Heart left ventricle (tissue), 16 donors: ENCODE measurements at regions not wholly inside any gene's neighbourhood (a gene's known extent, or its start where the extent isn't known, plus 50 kb on each side); places are given as distances from the start of the nearest gene placed in this dataset.

Experiments
- ATAC-seq, 4 donors: fragments of 200-7000 bp; cut with Tn5 transposase; one replicate each; pipeline ENCODE4 v1.9.1; 2020 to 2022; ENCODE audit warnings: moderate library complexity in 4 of 4, mild to moderate bottlenecking in 3 of 4, moderate number of reproducible peaks in 1 of 4
- DNase-seq, 5 donors: peaks; one replicate each; pipeline ENCODE4 v3.0.0-alpha.2; 2020
- H3K27ac ChIP-seq, 12 donors: fragments of 200-600 bp; sonication (generic) in 4 of 12; one replicate each; pipeline versions ENCODE4 v1.5.0 to v1.8.0; 2016 to 2022; ENCODE audit warnings: mild to moderate bottlenecking in 2 of 12
- H3K27me3 ChIP-seq, 9 donors: fragments of 200-600 bp; sonication (generic) in 2 of 9; one replicate each; pipeline versions ENCODE4 v1.5.1 to v1.8.0; 2016 to 2022; ENCODE audit warnings: mild to moderate bottlenecking in 3 of 9
- H3K36me3 ChIP-seq, 9 donors: fragments of 200-600 bp; sonication (generic) in 2 of 9; one replicate each; pipeline versions ENCODE4 v1.5.0 to v1.8.0; 2018 to 2022; ENCODE audit warnings: mild to moderate bottlenecking in 2 of 9
- H3K4me1 ChIP-seq, 12 donors: fragments of 200-600 bp; sonication (generic) in 4 of 12; one replicate each; pipeline versions ENCODE4 v1.5.0 to v1.8.0; 2016 to 2022; ENCODE audit warnings: mild to moderate bottlenecking in 3 of 12
- H3K4me3 ChIP-seq, 12 donors: fragments of 200-600 bp; sonication (generic) in 4 of 12; one replicate each; pipeline versions ENCODE4 v1.5.0 to v1.8.0; 2017 to 2022; ENCODE audit warnings: mild to moderate bottlenecking in 9 of 12, moderate library complexity in 4 of 12
- H3K9me3 ChIP-seq, 12 donors: fragments of 200-600 bp; sonication (generic) in 4 of 12; one replicate each; pipeline versions ENCODE4 v1.5.0 to v1.8.0; 2016 to 2022; ENCODE audit warnings: mild to moderate bottlenecking in 1 of 12
- POLR2A ChIP-seq, 2 donors: fragments of 450-650 bp; IDR thresholded peaks; one replicate each; pipeline ENCODE4 v1.6.1; 2017; ENCODE audit warnings: antibody characterized with exemption in 2 of 2, mild to moderate bottlenecking in 2 of 2, moderate library complexity in 2 of 2
- WGBS, 4 donors: extraction: QIAGEN DNeasy Blood & Tissue Kit in 2 of 4; methylation state at CpG; one replicate each; pipeline versions ENCODE4 v1.1.5 to v1.1.7; 2013 to 2018; 5-methylcytosine and 5-hydroxymethylcytosine counted together
- intact Hi-C, 10 donors: fragments of 100-400 bp; cut with DNase I; formaldehyde crosslinking; loops; one replicate each; pipeline versions ENCODE4 v1.11.1 to v1.14.2; 2022
- TF ChIP-seq, protein P1 (sequence below), 12 donors: fragments of 200-600 bp; sonication (generic) in 4 of 12; IDR thresholded peaks; one replicate each; pipeline versions ENCODE4 v1.5.0 to v1.8.0; 2018 to 2022; ENCODE audit warnings: antibody characterized with exemption in 12 of 12, mild to moderate bottlenecking in 5 of 12
- donor health status: ischemic (EF 13 %, LVEDD 7.1; RV severe dilation, severe dysfunction).
- donor health status: healthy with polysubstance abuse.
- donor health status: DM: no; HTN: yes; CAD: no.
- donor health status: DM: no; HTN: no; CAD: no.
- donor health status: ischemic (EF 25% LVEDD 6.9; RV normal size, moderate dysfunction).
- donor health status: ischemic (EF 25% LVEDD 5.7; RV mildly dilated, moderate dysfunction).
- donor health status: healthy.
- donor health status: DM: yes; HTN: yes; CAD: no.
- donor health status: ischemic (EF 35%, LVEDD 5.7; RV mildly dilated, moderate dysfunction).
- donor health status: nonischemic (EF 11% LVEDD 7.7; RV severe dilation, severe dysfunction).
- donor health status: DM: yes; HTN: yes; CAD: no.
- donor health status: PGD.
- donor health status: ischemic (EF 29% LVEDD 5.4; RV normal size, mild dysfunction).
- donor health status: nonischemic (EF 23%, LVEDD 6.1; RV moderate dilation, normal function).

DNA sequence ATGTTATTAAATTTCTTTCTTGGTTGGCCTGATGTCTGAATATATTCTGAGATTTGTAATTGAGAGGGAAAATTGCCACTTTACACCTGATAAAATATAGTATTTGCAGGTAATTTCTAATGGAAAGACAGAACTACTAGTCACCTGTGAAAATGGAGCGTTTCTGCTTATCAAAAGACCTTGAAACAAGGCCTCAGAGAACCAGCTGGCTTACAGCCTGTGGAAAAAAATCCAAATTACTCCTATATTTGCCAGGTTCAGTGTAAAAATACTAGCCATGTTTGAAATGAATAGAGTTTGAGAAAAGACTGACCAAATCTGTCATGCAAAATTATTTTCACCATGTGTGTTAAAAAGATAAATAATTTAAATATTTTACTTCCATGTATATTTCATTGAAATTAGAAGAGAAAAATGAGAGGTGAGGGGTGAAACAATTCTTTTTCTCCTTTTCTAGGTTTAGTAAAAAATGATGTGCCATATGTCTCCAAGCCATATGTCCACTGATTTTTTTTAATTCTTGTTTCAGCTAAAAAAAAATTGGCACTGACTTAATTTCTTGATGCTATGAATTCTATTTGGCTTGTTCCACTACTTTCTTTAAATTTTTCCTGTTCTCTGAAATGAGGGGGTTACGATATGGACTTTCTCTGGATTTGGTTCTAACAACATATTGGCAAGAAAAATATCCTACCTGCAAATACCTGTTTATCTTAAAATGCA, 464.9 kb downstream of the GRXCR1 start:
- no peaks in the 10 kb centered on the region for H3K27me3 ChIP-seq
- H3K4me3 ChIP-seq = no peak overlapping the region
- no peaks in the 10 kb centered on the region for H3K4me1 ChIP-seq
- H3K9me3 ChIP-seq = peaks cover 0 to 6% (median 0%) of the 10 kb centered on the region in 12 donors
- TF ChIP-seq POLR2A (IDR thresholded peaks at IDR 0.05) = no peak
- TF ChIP-seq, protein P1, sequence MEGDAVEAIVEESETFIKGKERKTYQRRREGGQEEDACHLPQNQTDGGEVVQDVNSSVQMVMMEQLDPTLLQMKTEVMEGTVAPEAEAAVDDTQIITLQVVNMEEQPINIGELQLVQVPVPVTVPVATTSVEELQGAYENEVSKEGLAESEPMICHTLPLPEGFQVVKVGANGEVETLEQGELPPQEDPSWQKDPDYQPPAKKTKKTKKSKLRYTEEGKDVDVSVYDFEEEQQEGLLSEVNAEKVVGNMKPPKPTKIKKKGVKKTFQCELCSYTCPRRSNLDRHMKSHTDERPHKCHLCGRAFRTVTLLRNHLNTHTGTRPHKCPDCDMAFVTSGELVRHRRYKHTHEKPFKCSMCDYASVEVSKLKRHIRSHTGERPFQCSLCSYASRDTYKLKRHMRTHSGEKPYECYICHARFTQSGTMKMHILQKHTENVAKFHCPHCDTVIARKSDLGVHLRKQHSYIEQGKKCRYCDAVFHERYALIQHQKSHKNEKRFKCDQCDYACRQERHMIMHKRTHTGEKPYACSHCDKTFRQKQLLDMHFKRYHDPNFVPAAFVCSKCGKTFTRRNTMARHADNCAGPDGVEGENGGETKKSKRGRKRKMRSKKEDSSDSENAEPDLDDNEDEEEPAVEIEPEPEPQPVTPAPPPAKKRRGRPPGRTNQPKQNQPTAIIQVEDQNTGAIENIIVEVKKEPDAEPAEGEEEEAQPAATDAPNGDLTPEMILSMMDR (IDR thresholded peaks at IDR 0.05) = no peak
- no peak for ATAC-seq
- WGBS, 4 donors = 64 to 77% (median 67%) methylated on average over 2 of the region's 2 CpGs
- no peak for DNase-seq
- no peaks in the 10 kb centered on the region for H3K36me3 ChIP-seq
- H3K27ac ChIP-seq = no peak overlapping the region
- intact Hi-C loops = no loop called here

DNA sequence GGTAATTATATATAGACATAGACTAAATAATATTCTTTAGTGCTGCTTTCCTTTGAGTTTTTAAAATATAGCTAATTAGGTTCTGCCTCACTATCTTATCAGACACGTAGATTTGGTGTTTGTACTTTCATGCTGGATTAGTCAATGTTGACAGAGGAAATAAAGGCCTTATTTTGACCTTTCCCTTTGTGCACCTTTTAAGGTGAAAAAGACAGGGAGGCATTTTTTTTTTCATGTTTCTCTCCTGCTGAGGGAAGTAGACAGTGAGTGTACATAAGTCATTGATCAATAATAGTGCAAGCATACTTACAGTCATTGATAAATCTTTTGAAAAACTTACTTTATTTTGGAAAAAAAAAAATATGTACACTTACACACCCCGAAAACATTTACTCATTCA, 467.8 kb downstream of the GRXCR1 start:
- intact Hi-C loops = no loop called here
- Histone ChIP-seq H3K9me3 (peaks cover 0 to 1% (median 0%) of the 10 kb centered on the region in 12 donors), H3K27me3 (no peaks in the 10 kb centered on the region), H3K4me1 (no peaks in the 10 kb centered on the region), H3K4me3 (no peak overlapping the region), H3K36me3 (no peaks in the 10 kb centered on the region), H3K27ac (no peak overlapping the region)
- ATAC-seq = no peak
- 46 to 61% (median 52%) methylated on average over 2 of the region's 2 CpGs for WGBS, 4 donors
- TF ChIP-seq, protein P1 (IDR thresholded peaks at IDR 0.05) = no peak
- no peak for TF ChIP-seq POLR2A (IDR thresholded peaks at IDR 0.05)
- no peak for DNase-seq

DNA sequence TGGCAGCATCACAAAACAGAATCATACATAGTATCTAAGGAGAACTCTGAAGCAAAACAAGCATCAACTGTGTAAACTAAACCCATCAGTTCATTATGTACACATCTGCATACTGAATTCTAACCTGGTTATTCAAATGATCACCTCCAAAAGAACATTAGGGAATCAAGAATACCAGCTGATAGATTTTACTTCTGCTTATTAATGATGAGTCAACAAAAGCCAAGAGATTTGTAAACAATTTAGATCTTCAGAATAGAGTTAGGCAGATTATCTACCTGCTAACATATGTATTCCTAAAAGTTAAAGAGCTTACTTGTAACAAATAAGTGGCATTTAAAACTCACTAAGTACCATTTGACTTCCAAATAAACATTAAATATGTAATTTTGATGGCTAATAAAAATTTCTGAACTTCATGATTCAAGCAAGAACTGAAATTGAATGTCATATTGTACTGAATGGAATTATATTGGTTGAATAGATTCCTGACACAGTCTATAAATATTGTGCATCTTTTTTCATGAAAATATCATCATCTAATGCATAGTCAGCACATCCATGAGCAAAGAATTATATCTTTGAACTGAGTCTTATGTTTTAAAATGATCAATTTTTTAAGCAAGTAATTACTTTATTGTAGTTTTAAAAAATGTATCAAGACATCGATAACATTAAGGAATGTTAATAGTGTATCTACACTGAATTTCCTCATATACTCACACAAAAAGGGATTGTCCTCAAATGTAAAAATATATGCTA, 470.5 kb downstream of the GRXCR1 start:
- Histone ChIP-seq H3K4me1 (no peaks in the 10 kb centered on the region), H3K9me3 (no peaks in the 10 kb centered on the region), H3K27me3 (no peaks in the 10 kb centered on the region), H3K27ac (no peak overlapping the region), H3K36me3 (no peaks in the 10 kb centered on the region), H3K4me3 (no peak overlapping the region)
- WGBS, 4 donors = 96 to 100% (median 98%) methylated on average over 1 of the region's 1 CpG
- no peak for TF ChIP-seq POLR2A (IDR thresholded peaks at IDR 0.05)
- TF ChIP-seq, protein P1 (IDR thresholded peaks at IDR 0.05) = no peak
- intact Hi-C loops = no loop called here
- ATAC-seq = no peak
- no peak for DNase-seq

DNA sequence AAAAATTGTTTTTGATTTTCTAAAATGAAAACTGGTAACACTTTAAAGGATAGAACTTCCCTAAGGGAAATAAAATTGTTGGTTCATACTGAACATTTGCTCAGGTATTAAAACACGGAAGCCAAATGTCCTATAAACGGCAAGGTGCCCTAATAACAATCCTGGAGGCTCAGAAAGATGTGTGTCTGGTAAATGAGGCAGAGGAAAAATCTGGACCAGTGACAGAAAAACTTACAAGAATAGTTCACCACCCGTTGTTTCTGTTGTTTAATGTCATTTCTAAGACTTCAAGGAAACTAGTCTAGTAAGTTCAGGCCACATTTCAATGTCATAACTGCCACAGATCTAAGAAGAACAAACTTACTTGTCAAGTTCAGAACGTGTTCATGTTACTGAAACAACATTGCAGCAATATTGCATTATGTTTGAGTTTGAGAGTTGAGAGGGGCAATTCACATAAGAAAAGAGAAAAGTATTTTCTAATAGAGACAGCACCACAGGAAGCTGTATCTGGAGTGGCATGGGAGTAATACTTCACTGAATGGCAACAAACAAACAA, 476.6 kb downstream of the GRXCR1 start:
- Histone ChIP-seq H3K4me3 (no peak overlapping the region), H3K27me3 (no peaks in the 10 kb centered on the region), H3K27ac (no peak overlapping the region), H3K9me3 (no peaks in the 10 kb centered on the region), H3K36me3 (no peaks in the 10 kb centered on the region), H3K4me1 (no peaks in the 10 kb centered on the region)
- DNase-seq (no peak), ATAC-seq (no peak)
- WGBS, 4 donors = 59 to 68% (median 64%) methylated on average over 4 of the region's 4 CpGs
- no peak for TF ChIP-seq POLR2A (IDR thresholded peaks at IDR 0.05)
- TF ChIP-seq, protein P1 (IDR thresholded peaks at IDR 0.05) = no peak
- intact Hi-C loops = no loop called here
